Fibroblast of lung (primary cell): ENCODE measurements at regions not wholly inside any gene's neighbourhood (a gene's known extent, or its start where the extent isn't known, plus 50 kb on each side); places are given as distances from the start of the nearest gene placed in this dataset.

Experiments used
- DNase-seq, 2 donors: peaks; one replicate each; pipeline versions ENCODE4 v3.0.0 to v3.0.0-alpha.2; 2010; ENCODE audit warnings: low read depth in 2 of 2
- H2AFZ ChIP-seq: 2 replicates; pipeline ENCODE4 v1.5.1; 2012; ENCODE audit warnings: low read length, control low read depth, inconsistent platforms
- H3K27ac ChIP-seq: 2 replicates; pipeline ENCODE4 v1.5.1; 2011; ENCODE audit warnings: low read length, control low read depth; ENCODE audit not compliant: insufficient read depth
- H3K27me3 ChIP-seq: 2 replicates; pipeline ENCODE4 v1.5.1; 2011; ENCODE audit warnings: mild to moderate bottlenecking, low read length; ENCODE audit not compliant: control insufficient read depth, insufficient read depth
- H3K36me3 ChIP-seq: 2 replicates; pipeline ENCODE4 v1.5.1; 2011; ENCODE audit warnings: low read length; ENCODE audit not compliant: control insufficient read depth, insufficient read depth
- H3K4me1 ChIP-seq: 2 replicates; pipeline ENCODE4 v1.5.1; 2011; ENCODE audit warnings: low read length; ENCODE audit not compliant: control insufficient read depth, insufficient read depth; ENCODE audit errors: extremely low read depth
- H3K4me2 ChIP-seq: 2 replicates; pipeline ENCODE4 v1.5.1; 2011; ENCODE audit warnings: low read length, control low read depth; ENCODE audit not compliant: insufficient read depth; ENCODE audit errors: extremely low read depth
- H3K4me3 ChIP-seq, 4 experiments: fragments of 200-600 bp in 1 of 4; sonication (generic) in 1 of 4; replicated peaks in 1 of 4; 2 replicates each; pipeline ENCODE4 v1.5.1; 2011 to 2016; ENCODE audit warnings: low read length in 4 of 4, low read depth in 3 of 4, mild to moderate bottlenecking in 3 of 4, control low read depth in 2 of 4, inconsistent platforms in 1 of 4, mixed read lengths in 1 of 4; ENCODE audit not compliant: insufficient read depth in 1 of 4; ENCODE audit errors: control extremely low read depth in 1 of 4
- H3K79me2 ChIP-seq: 2 replicates; pipeline ENCODE4 v1.5.1; 2012; ENCODE audit warnings: mild to moderate bottlenecking, low read length, inconsistent platforms; ENCODE audit not compliant: control insufficient read depth, insufficient read depth
- H3K9ac ChIP-seq: 2 replicates; pipeline ENCODE4 v1.5.1; 2011; ENCODE audit warnings: mild to moderate bottlenecking, low read length, control low read depth; ENCODE audit not compliant: insufficient read depth
- H3K9me3 ChIP-seq: 2 replicates; pipeline ENCODE4 v1.5.1; 2012; ENCODE audit warnings: low read depth, low read length; ENCODE audit not compliant: control insufficient read depth, insufficient read depth
- H4K20me1 ChIP-seq: 2 replicates; pipeline ENCODE4 v1.5.1; 2011; ENCODE audit warnings: low read length; ENCODE audit not compliant: control insufficient read depth, insufficient read depth; ENCODE audit errors: extremely low read depth
- EZH2 ChIP-seq: IDR thresholded peaks from 2 replicates; pipeline ENCODE4 v1.5.1; 2012; ENCODE audit warnings: low read length, control low read depth, mild to moderate bottlenecking; ENCODE audit errors: missing control alignments
- TF ChIP-seq, protein P1 (sequence below), 2 donors: IDR thresholded peaks in 1 of 2; conservative IDR thresholded peaks in 1 of 2; 1 replicate in 1 of 2; 2 replicates in 1 of 2; pipeline ENCODE4 v1.5.1; 2011 to 2012; ENCODE audit warnings: low read length in 2 of 2, control low read depth in 1 of 2, inconsistent platforms in 1 of 2, low read depth in 1 of 2, mild to moderate bottlenecking in 1 of 2

DNA sequence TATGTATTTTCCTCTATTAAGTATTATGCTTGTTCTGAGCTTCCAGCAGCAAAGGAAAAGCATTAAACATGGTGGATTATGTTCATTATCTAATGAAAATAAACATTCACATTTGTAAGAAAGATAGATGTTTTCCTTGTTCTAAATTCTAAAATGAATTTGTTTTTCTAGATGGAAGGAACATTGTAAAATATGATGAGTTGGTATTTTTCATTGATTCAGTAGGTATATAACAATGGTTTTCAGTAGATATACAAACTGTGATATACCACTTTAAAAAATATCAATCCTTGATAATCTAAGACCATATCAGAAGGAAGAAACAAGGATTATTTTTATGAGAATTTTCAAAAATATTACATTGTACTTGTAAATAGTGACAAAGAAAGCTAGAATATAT is 290.6 kb upstream of the GOLIM4 start:
- no peak overlapping the region for H3K4me2 ChIP-seq
- H4K20me1 ChIP-seq, result no peaks in the 10 kb centered on the region
- no peak overlapping the region for H3K27ac ChIP-seq
- TF ChIP-seq EZH2, result no peak
- TF ChIP-seq, protein P1, sequence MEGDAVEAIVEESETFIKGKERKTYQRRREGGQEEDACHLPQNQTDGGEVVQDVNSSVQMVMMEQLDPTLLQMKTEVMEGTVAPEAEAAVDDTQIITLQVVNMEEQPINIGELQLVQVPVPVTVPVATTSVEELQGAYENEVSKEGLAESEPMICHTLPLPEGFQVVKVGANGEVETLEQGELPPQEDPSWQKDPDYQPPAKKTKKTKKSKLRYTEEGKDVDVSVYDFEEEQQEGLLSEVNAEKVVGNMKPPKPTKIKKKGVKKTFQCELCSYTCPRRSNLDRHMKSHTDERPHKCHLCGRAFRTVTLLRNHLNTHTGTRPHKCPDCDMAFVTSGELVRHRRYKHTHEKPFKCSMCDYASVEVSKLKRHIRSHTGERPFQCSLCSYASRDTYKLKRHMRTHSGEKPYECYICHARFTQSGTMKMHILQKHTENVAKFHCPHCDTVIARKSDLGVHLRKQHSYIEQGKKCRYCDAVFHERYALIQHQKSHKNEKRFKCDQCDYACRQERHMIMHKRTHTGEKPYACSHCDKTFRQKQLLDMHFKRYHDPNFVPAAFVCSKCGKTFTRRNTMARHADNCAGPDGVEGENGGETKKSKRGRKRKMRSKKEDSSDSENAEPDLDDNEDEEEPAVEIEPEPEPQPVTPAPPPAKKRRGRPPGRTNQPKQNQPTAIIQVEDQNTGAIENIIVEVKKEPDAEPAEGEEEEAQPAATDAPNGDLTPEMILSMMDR (conservative IDR thresholded peaks at IDR 0.05 in 1 of 2, IDR thresholded peaks at IDR 0.05 in 1 of 2; ENCODE audit: low read depth in 1 of 2, low read length in 2 of 2), result no peak
- H3K36me3 ChIP-seq, result no peaks in the 10 kb centered on the region
- H3K27me3 ChIP-seq, result no peaks in the 10 kb centered on the region
- no peaks in the 10 kb centered on the region for H3K79me2 ChIP-seq
- no peak overlapping the region for H3K4me3 ChIP-seq
- no peak for DNase-seq
- H3K4me1 ChIP-seq, result no peaks in the 10 kb centered on the region
- H3K9ac ChIP-seq, result no peak overlapping the region
- H2AFZ ChIP-seq, result no peak overlapping the region
- no peaks in the 10 kb centered on the region for H3K9me3 ChIP-seq

DNA sequence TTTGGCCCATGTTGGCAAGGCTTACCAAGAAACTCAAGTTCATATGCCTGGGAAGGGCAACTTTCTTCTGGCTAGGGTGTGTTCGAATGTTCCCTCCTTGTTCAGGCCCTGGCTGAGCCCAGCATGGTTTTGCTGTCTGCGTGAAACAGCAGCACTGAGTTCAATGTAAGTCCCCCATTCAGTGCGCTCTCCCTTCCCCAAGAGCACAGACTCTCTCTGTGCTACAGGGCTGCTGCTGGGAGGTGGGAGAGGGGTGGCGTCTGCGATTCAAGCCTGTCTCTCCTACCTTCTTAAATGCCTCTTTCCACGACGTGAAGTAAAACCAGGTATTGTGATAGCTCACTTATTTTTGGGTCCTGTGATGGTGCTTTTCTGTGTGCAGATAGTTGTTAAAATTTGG is 289.3 kb upstream of the GOLIM4 start:
- no peak for DNase-seq
- H3K79me2 ChIP-seq, result no peaks in the 10 kb centered on the region
- no peak overlapping the region for H3K4me2 ChIP-seq
- no peaks in the 10 kb centered on the region for H3K9me3 ChIP-seq
- H3K4me3 ChIP-seq, result no peak overlapping the region
- TF ChIP-seq EZH2, result no peak
- TF ChIP-seq, protein P1 (conservative IDR thresholded peaks at IDR 0.05 in 1 of 2, IDR thresholded peaks at IDR 0.05 in 1 of 2; ENCODE audit: low read depth in 1 of 2, low read length in 2 of 2), result no peak
- no peaks in the 10 kb centered on the region for H4K20me1 ChIP-seq
- H3K36me3 ChIP-seq, result no peaks in the 10 kb centered on the region
- no peak overlapping the region for H3K9ac ChIP-seq
- H3K27ac ChIP-seq, result no peak overlapping the region
- H3K27me3 ChIP-seq, result no peaks in the 10 kb centered on the region
- H2AFZ ChIP-seq, result no peak overlapping the region
- no peaks in the 10 kb centered on the region for H3K4me1 ChIP-seq

DNA sequence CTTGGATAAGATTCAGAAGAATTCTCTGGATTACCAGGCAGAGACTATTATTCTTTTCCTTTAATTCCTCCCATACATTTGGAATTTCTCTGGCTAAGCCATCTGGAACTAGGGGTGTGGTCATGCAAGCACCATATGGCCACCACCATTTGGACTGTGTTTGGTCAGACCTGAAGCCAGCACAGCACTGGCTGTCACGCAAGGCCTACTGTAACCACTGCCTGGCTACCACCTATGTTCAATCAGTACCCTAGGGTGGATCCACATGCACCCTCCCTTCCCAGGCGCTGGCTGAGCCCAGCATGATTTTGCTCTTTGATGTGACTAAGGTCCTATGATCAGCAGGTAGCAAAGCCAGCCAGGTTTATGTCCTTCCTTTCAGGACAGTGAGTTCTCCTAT is 287.8 kb upstream of the GOLIM4 start:
- no peaks in the 10 kb centered on the region for H3K4me1 ChIP-seq
- H3K27ac ChIP-seq, result no peak overlapping the region
- no peaks in the 10 kb centered on the region for H3K36me3 ChIP-seq
- no peak overlapping the region for H3K4me3 ChIP-seq
- no peaks in the 10 kb centered on the region for H3K79me2 ChIP-seq
- H3K9me3 ChIP-seq, result no peaks in the 10 kb centered on the region
- H3K4me2 ChIP-seq, result no peak overlapping the region
- no peaks in the 10 kb centered on the region for H4K20me1 ChIP-seq
- no peaks in the 10 kb centered on the region for H3K27me3 ChIP-seq
- DNase-seq, result no peak
- no peak overlapping the region for H3K9ac ChIP-seq
- H2AFZ ChIP-seq, result no peak overlapping the region
- TF ChIP-seq, protein P1 (conservative IDR thresholded peaks at IDR 0.05 in 1 of 2, IDR thresholded peaks at IDR 0.05 in 1 of 2; ENCODE audit: low read depth in 1 of 2, low read length in 2 of 2), result no peak
- no peak for TF ChIP-seq EZH2
